ENCODE measurements at regions not wholly inside any gene's neighbourhood (a gene's known extent, or its start where the extent isn't known, plus 50 kb on each side); places are given as distances from the start of the nearest gene placed in this dataset.

DNA sequence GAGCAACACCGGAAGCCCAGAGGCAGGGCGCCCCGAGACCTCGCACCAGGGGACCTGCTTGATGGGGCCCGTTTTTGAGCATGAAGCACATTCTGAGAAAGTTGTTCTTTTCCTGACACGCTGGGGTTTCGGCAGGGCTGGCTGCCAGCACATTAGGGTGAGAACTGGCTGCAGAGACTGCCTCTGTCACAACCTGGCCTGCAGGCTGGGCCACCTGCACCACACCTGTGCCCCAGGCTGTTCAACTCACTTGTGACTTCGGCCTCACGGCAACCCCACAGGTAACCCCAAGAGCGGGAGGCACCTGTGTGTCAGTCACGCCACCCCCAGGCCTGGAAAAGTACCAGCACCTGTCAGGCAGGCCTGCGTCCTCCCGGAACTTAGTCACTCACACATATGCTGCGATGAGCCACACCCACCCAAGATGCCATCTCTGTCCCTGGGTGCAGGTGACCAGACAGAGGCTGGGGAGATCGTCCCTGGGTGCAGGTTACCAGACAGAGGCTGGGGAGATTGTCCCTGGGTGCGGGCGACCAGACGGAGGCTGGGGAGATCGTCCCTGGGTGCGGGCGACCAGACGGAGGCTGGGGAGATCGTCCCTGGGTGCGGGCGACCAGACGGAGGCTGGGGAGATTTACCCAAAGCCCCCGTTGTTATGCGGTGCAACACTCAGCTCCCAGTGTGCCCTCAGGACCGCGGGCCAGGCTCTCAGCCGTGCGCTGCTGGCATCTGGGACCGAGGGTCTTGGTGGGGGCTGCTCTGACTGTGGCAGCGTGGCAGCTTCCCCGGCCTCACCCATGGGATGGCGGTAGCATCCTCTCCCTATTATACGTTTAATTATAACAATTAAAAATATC lies 82.5 kb upstream of the BHLHE23 start:
- ATAC-seq (no peak), DNase-seq (peak in 3 of 5 donors; percentile 6 to 61 (median 12))
- Histone ChIP-seq H3K27me3 (peaks cover 3 to 72% (median 15%) of the 10 kb centered on the region in 9 donors), H3K9me3 (no peaks in the 10 kb centered on the region), H3K27ac (no peak overlapping the region), H3K36me3 (no peaks in the 10 kb centered on the region), H3K4me3 (no peak overlapping the region), H3K4me1 (no peaks in the 10 kb centered on the region)
- TF ChIP-seq, protein P1, sequence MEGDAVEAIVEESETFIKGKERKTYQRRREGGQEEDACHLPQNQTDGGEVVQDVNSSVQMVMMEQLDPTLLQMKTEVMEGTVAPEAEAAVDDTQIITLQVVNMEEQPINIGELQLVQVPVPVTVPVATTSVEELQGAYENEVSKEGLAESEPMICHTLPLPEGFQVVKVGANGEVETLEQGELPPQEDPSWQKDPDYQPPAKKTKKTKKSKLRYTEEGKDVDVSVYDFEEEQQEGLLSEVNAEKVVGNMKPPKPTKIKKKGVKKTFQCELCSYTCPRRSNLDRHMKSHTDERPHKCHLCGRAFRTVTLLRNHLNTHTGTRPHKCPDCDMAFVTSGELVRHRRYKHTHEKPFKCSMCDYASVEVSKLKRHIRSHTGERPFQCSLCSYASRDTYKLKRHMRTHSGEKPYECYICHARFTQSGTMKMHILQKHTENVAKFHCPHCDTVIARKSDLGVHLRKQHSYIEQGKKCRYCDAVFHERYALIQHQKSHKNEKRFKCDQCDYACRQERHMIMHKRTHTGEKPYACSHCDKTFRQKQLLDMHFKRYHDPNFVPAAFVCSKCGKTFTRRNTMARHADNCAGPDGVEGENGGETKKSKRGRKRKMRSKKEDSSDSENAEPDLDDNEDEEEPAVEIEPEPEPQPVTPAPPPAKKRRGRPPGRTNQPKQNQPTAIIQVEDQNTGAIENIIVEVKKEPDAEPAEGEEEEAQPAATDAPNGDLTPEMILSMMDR (IDR thresholded peaks at IDR 0.05), result no peak
- TF ChIP-seq POLR2A (IDR thresholded peaks at IDR 0.05), result no peak
- intact Hi-C loops (cut with DNase I), result no loop called here
- WGBS, 4 donors, result 79 to 87% (median 81%) methylated on average over 25 to 37 of the region's 37 CpGs

DNA sequence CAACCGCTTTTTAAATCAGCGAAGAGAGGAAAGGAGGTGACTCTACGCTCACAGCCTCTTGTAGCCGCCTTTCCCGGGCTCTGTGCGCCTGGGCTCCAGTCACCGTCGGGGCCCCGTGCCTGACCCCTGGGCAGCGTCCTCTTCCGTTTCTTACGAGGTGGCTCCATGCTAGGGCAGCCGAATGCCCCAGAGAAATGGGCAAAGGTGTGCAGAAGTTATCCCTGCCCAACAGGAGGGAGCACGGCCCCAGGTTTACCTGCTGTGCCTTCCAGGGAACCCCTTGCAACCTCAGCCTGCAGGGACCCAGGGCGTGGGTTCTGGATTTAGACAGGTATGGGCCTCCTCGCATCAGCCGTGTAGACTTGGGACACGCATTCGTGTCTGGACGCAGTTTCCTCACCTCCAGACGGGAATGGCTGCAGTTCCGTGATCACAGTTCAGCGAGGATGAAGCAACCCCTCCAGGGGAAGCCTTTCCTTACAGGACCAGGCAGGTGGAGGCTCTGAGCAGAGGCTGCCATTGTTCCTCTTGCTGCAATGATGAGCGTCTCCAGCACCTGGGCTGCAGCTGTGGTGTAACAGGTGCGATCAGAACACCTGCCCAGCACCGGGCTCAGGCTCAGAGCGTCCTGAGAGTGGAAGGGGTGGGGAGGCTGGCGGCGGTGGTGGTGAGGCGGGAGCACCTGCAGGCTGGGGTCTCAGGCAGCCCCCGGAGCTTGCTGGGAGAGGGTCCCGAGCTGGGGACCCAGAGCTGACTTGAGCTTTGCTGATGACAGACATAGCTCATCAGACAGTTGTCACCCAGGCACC lies 81.3 kb upstream of the BHLHE23 start:
- no peaks in the 10 kb centered on the region for H3K36me3 ChIP-seq
- no peak for TF ChIP-seq POLR2A (IDR thresholded peaks at IDR 0.05)
- TF ChIP-seq, protein P1 (IDR thresholded peaks at IDR 0.05), result no peak
- DNase-seq (peak in 3 of 5 donors; percentile 15 to 52 (median 16)), ATAC-seq (no peak)
- 79 to 88% (median 82%) methylated on average over 25 to 32 of the region's 32 CpGs for whole genome bisulfite sequencing, 4 donors
- peaks cover 3 to 67% (median 22%) of the 10 kb centered on the region in 9 donors for H3K27me3 ChIP-seq
- no peak overlapping the region for H3K4me3 ChIP-seq
- no peaks in the 10 kb centered on the region for H3K4me1 ChIP-seq
- intact Hi-C loops (cut with DNase I), result no loop called here
- no peak overlapping the region for H3K27ac ChIP-seq
- no peaks in the 10 kb centered on the region for H3K9me3 ChIP-seq

DNA sequence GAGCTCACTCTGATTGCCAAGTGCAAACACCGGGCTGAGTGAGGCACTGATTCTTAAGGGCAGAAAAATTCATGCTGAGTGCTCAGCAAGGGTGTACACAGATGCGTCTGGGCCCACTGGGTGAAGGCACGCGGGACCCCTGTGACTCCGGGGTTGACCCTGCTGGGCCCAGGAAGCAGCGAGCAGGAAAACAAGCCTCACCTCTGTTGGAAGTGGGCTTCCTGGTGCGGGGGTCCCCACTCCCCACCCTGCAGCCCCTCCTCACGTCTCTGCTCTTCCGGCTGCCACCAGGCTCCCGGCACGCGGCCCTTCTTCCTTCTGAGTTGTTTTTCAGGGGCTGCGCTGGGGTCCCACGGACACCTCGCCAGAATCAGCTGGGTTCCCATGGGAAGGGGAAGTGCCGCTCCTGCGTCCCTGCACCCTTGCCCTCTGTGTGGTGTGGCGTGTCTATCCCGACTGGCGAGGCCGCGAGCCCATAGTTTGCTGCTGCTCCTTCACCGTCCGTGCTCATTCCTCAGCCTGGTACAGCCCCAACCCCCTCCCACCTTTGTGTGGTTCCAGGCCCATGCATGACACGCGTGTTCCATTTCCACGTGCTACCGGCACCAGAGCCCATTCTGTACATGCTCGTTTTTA lies 80.6 kb upstream of the BHLHE23 start:
- intact Hi-C loops (cut with DNase I), result no loop called here
- H3K27ac ChIP-seq, result no peak overlapping the region
- TF ChIP-seq POLR2A (IDR thresholded peaks at IDR 0.05), result no peak
- TF ChIP-seq, protein P1 (IDR thresholded peaks at IDR 0.05), result no peak
- ATAC-seq (no peak), DNase-seq (peak in 3 of 5 donors; percentile 7 to 42 (median 11))
- WGBS, 4 donors, result 71 to 79% (median 74%) methylated on average over 29 of the region's 29 CpGs
- no peaks in the 10 kb centered on the region for H3K36me3 ChIP-seq
- no peaks in the 10 kb centered on the region for H3K4me1 ChIP-seq
- H3K9me3 ChIP-seq, result no peaks in the 10 kb centered on the region
- H3K4me3 ChIP-seq, result no peak overlapping the region
- H3K27me3 ChIP-seq, result peaks cover 3 to 60% (median 17%) of the 10 kb centered on the region in 9 donors
